ENCODE measurements at regions not wholly inside any gene's neighbourhood (a gene's known extent, or its start where the extent isn't known, plus 50 kb on each side); places are given as distances from the start of the nearest gene placed in this dataset.

DNA sequence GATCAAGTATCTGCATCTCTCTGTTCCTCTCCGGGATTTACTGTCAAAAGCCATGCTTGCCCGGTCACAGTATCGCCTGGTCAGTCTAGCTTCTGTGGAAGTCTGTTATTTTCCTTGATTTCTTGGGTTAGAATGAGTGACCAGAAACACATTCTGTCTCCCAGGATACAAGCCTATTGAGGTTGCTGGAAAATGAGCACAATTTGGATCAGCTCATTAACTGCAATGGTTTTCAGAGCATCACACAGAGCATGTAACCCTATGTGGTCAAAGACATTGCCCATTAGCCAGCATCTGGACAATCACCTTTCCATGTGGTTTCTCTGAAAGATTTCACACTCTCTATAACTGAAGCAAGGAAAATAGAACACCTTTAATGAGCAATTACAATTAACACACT, 124.2 kb upstream of the FAM98A start:
- FAIRE-seq, result no peak
- TF ChIP-seq SIX5 (IDR thresholded peaks at IDR 0.05; ENCODE audit: low read depth, low read length), result no peak
- no peak for TF ChIP-seq BACH1 (IDR thresholded peaks at IDR 0.05; ENCODE audit: low read length)
- no peak for TF ChIP-seq SUZ12 (IDR thresholded peaks at IDR 0.05; ENCODE audit: low read length)
- TF ChIP-seq NANOG (IDR thresholded peaks at IDR 0.05; ENCODE audit: insufficient read depth, low read depth, low read length, poor library complexity, severe bottlenecking), result no peak
- TF ChIP-seq, protein P1, sequence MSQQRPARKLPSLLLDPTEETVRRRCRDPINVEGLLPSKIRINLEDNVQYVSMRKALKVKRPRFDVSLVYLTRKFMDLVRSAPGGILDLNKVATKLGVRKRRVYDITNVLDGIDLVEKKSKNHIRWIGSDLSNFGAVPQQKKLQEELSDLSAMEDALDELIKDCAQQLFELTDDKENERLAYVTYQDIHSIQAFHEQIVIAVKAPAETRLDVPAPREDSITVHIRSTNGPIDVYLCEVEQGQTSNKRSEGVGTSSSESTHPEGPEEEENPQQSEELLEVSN (IDR thresholded peaks at IDR 0.05), result no peak
- TF ChIP-seq NRF1 (IDR thresholded peaks at IDR 0.05; ENCODE audit: low read depth, low read length), result no peak
- no peak for TF ChIP-seq ASH2L (IDR thresholded peaks at IDR 0.05; ENCODE audit: low read length)
- no peak for TF ChIP-seq TAF7 (optimal IDR thresholded peaks at IDR 0.05; ENCODE audit: borderline replicate concordance, low read depth, low read length)
- TF ChIP-seq TBP (IDR thresholded peaks at IDR 0.05; ENCODE audit: low read depth, low read length), result no peak
- TF ChIP-seq RBBP5 (IDR thresholded peaks at IDR 0.05; ENCODE audit: borderline replicate concordance, low read depth, low read length), result no peak
- TF ChIP-seq CBX8 (IDR thresholded peaks at IDR 0.05; ENCODE audit: borderline replicate concordance, low read depth, low read length), result no peak
- no peak for TF ChIP-seq POU5F1 (IDR thresholded peaks at IDR 0.05; ENCODE audit: low read depth, low read length)
- TF ChIP-seq, protein P2, sequence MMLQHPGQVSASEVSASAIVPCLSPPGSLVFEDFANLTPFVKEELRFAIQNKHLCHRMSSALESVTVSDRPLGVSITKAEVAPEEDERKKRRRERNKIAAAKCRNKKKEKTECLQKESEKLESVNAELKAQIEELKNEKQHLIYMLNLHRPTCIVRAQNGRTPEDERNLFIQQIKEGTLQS (IDR thresholded peaks at IDR 0.05; ENCODE audit: insufficient read depth, low read depth, low read length), result no peak
- TF ChIP-seq BCL11A (IDR thresholded peaks at IDR 0.05; ENCODE audit: low read depth in 2 of 2, low read length in 2 of 2), result no peak

More for the DNA sequence above, 124.2 kb upstream of the FAM98A start:
- no peak overlapping the region for H3K27ac ChIP-seq (ENCODE audit: low read depth, low read length)
- ChIA-PET POLR2A (ENCODE audit: partially characterized antibody) (no interaction called here), CTCF (ENCODE audit: partially characterized antibody) (interaction anchor here (1.3 kb wide), 1 partner anchor 289 kb away, joined by 3 read pairs; no protein-coding TSS in a partner anchor)
- no peak overlapping the region for H3K18ac ChIP-seq (ENCODE audit: extremely low read depth, low read length)
- H2BK5ac ChIP-seq (ENCODE audit: low read depth, low read length), result no peak overlapping the region
- no peaks in the 10 kb centered on the region for H3K36me3 ChIP-seq (ENCODE audit: control insufficient read depth in 2 of 4, insufficient read depth in 4 of 4, low read length in 3 of 4)
- H3K27me3 ChIP-seq (replicated peaks in 1 of 4; ENCODE audit: control insufficient read depth in 3 of 4, extremely low read depth in 1 of 4, insufficient read depth in 3 of 4, low read length in 3 of 4), result no peaks in the 10 kb centered on the region; a peak in 1 of 7 replicates
- H4K91ac ChIP-seq (replicated peaks; ENCODE audit: insufficient read length, low read length), result no peak overlapping the region
- H3K23me2 ChIP-seq (ENCODE audit: low read depth, low read length), result no peaks in the 10 kb centered on the region
- no peak overlapping the region for H2AK5ac ChIP-seq (ENCODE audit: low read depth, low read length)
- no peak overlapping the region for H4K8ac ChIP-seq (ENCODE audit: extremely low read depth, insufficient read depth, low read length)
- peak overlapping the region; percentile 73; the same call in 1 of the 2 replicates for H2AFZ ChIP-seq (ENCODE audit: low read length)
- H3K9ac ChIP-seq (replicated peaks in 1 of 4; ENCODE audit: extremely low read depth in 1 of 4, low read depth in 3 of 4, low read length in 3 of 4), result no peak overlapping the region
- no peak overlapping the region for H3K56ac ChIP-seq (replicated peaks; ENCODE audit: insufficient read length, low read depth, low read length)
- H2BK12ac ChIP-seq (ENCODE audit: low read depth, low read length), result no peak overlapping the region
- no peaks in the 10 kb centered on the region; a peak in 1 of 4 replicates for H3K9me3 ChIP-seq (ENCODE audit: insufficient read depth in 2 of 2, low read depth in 1 of 2, low read length in 1 of 2)
- H3K14ac ChIP-seq (ENCODE audit: insufficient read length), result no peak overlapping the region
- H2BK120ac ChIP-seq (replicated peaks; ENCODE audit: low read depth, low read length), result no peak overlapping the region
- no peak overlapping the region for H3K4ac ChIP-seq (replicated peaks; ENCODE audit: insufficient read length, low read depth, low read length)
- no peak overlapping the region for H3K23ac ChIP-seq (ENCODE audit: insufficient read length)
- no peak overlapping the region for H2BK20ac ChIP-seq (ENCODE audit: low read length)
- H4K5ac ChIP-seq (ENCODE audit: insufficient read length, low read depth, low read length), result no peak overlapping the region
- H2BK15ac ChIP-seq (ENCODE audit: low read length), result no peak overlapping the region
- H3K79me2 ChIP-seq (ENCODE audit: control insufficient read depth in 1 of 2, insufficient read depth in 2 of 2, low read length in 2 of 2), result no peaks in the 10 kb centered on the region
- no peaks in the 10 kb centered on the region for H3K4me1 ChIP-seq (replicated peaks in 1 of 4; ENCODE audit: control insufficient read depth in 3 of 4, insufficient read depth in 4 of 4, low read length in 3 of 4)
- no peaks in the 10 kb centered on the region for H3K79me1 ChIP-seq (ENCODE audit: low read depth, low read length)
- no peak overlapping the region for H3K4me2 ChIP-seq (ENCODE audit: insufficient read depth in 1 of 2, low read depth in 2 of 2, low read length in 2 of 2)
- 59% methylated on average over 3 of the region's 3 CpGs; no CpG with 5 or more reads in 1 of the 2 experiments for WGBS, 2 experiments (ENCODE audit: extremely low coverage in 1 of 2, insufficient coverage in 1 of 2, insufficient read length in 1 of 2, insufficient replicate concordance in 2 of 2, low coverage in 1 of 2, low lambda C conversion rate in 2 of 2, missing lambda C conversion rate in 1 of 2)
- H4K20me1 ChIP-seq (replicated peaks in 1 of 2; ENCODE audit: control insufficient read depth in 1 of 2, insufficient read depth in 2 of 2, low read length in 2 of 2), result no peaks in the 10 kb centered on the region
- DNase-seq (ENCODE audit: low read depth in 1 of 2, low spot score in 2 of 2), result no peak
- H3K4me3 ChIP-seq (ENCODE audit: extremely low read depth in 1 of 4, insufficient read depth in 2 of 4, low read depth in 3 of 4, low read length in 4 of 4), result no peak overlapping the region

All from H1 (cell line).